Liver (tissue), 7 donors: ENCODE measurements at regions not wholly inside any gene's neighbourhood (a gene's known extent, or its start where the extent isn't known, plus 50 kb on each side); places are given as distances from the start of the nearest gene placed in this dataset.
"Not testable (repeated sequence)": the region's sequence is repeated elsewhere in the genome, so short reads cannot be mapped to it uniquely, and the experiment has no call there.

ENCODE experiments used
- DNase-seq: peaks from one replicate; pipeline ENCODE4 v3.0.0-alpha.2; 2017; ENCODE audit warnings: low spot score
- H3K27ac ChIP-seq, 2 donors: one replicate each; pipeline ENCODE4 v1.7.0; 2013; ENCODE audit warnings: inconsistent platforms in 2 of 2, low read length in 2 of 2, control low read depth in 1 of 2, low read depth in 1 of 2, mild to moderate bottlenecking in 1 of 2
- H3K27me3 ChIP-seq, 4 donors: one replicate each; pipeline versions ENCODE4 v1.6.1 to v1.7.0; 2013; ENCODE audit warnings: low read length in 3 of 4, inconsistent platforms in 1 of 4, mild to moderate bottlenecking in 1 of 4, moderate library complexity in 1 of 4; ENCODE audit not compliant: control insufficient read depth in 4 of 4, insufficient read depth in 4 of 4
- H3K36me3 ChIP-seq, 4 donors: one replicate each; pipeline versions ENCODE4 v1.6.1 to v1.7.0; 2013; ENCODE audit warnings: low read length in 3 of 4, mild to moderate bottlenecking in 3 of 4, low read depth in 1 of 4, moderate library complexity in 1 of 4; ENCODE audit not compliant: control insufficient read depth in 4 of 4, insufficient read depth in 3 of 4
- H3K4me1 ChIP-seq, 4 donors: one replicate each; pipeline versions ENCODE4 v1.6.1 to v1.7.0; 2013; ENCODE audit warnings: low read length in 3 of 4, mild to moderate bottlenecking in 3 of 4, moderate library complexity in 1 of 4; ENCODE audit not compliant: control insufficient read depth in 4 of 4, insufficient read depth in 4 of 4
- H3K4me3 ChIP-seq, 3 donors: one replicate each; pipeline versions ENCODE4 v1.6.1 to v1.7.0; 2013; ENCODE audit warnings: low read length in 3 of 3, control low read depth in 1 of 3, low read depth in 1 of 3, mild to moderate bottlenecking in 1 of 3
- H3K9ac ChIP-seq, 2 donors: one replicate each; pipeline ENCODE4 v1.7.0; 2013; ENCODE audit warnings: low read length in 2 of 2, mild to moderate bottlenecking in 2 of 2, moderate library complexity in 2 of 2, control low read depth in 1 of 2, low read depth in 1 of 2
- H3K9me3 ChIP-seq, 4 donors: one replicate each; pipeline versions ENCODE4 v1.6.1 to v1.7.0; 2013; ENCODE audit warnings: low read length in 3 of 4; ENCODE audit not compliant: control insufficient read depth in 4 of 4
- EGR1 ChIP-seq, 2 donors: IDR thresholded peaks; 2 replicates each; pipeline ENCODE4 v1.6.1; 2016 to 2018; ENCODE audit warnings: antibody characterized with exemption in 2 of 2, low read depth in 2 of 2
- FOXA1 ChIP-seq: IDR thresholded peaks from 2 replicates; pipeline ENCODE4 v1.6.1; 2016; ENCODE audit warnings: antibody characterized with exemption
- GABPA ChIP-seq, 2 donors: IDR thresholded peaks in 1 of 2; conservative IDR thresholded peaks in 1 of 2; 2 replicates each; pipeline ENCODE4 v1.6.1; 2016; ENCODE audit warnings: antibody characterized with exemption in 2 of 2, mild to moderate bottlenecking in 1 of 2, moderate library complexity in 1 of 2
- HNF4A ChIP-seq, 2 donors: conservative IDR thresholded peaks; 2 replicates each; pipeline ENCODE4 v1.6.1; 2016; ENCODE audit warnings: antibody characterized with exemption in 2 of 2, mild to moderate bottlenecking in 2 of 2
- HNF4G ChIP-seq: IDR thresholded peaks from 2 replicates; pipeline ENCODE4 v1.6.1; 2016; ENCODE audit warnings: antibody characterized with exemption
- MAX ChIP-seq: IDR thresholded peaks from 2 replicates; pipeline ENCODE4 v1.6.1; 2016; ENCODE audit warnings: antibody characterized with exemption
- RAD21 ChIP-seq, 2 donors: IDR thresholded peaks; 2 replicates each; pipeline ENCODE4 v1.6.1; 2016; ENCODE audit warnings: antibody characterized with exemption in 2 of 2, mild to moderate bottlenecking in 2 of 2
- REST ChIP-seq: IDR thresholded peaks from 2 replicates; pipeline ENCODE4 v1.6.1; 2016; ENCODE audit warnings: antibody characterized with exemption, mild to moderate bottlenecking
- SP1 ChIP-seq: IDR thresholded peaks from 2 replicates; pipeline ENCODE4 v1.6.1; 2018; ENCODE audit warnings: antibody characterized with exemption, mild to moderate bottlenecking
- TAF1 ChIP-seq: conservative IDR thresholded peaks from 2 replicates; pipeline ENCODE4 v1.6.1; 2016; ENCODE audit warnings: antibody characterized with exemption, mild to moderate bottlenecking
- YY1 ChIP-seq: IDR thresholded peaks from 2 replicates; pipeline ENCODE4 v1.6.1; 2016; ENCODE audit warnings: antibody characterized with exemption, mild to moderate bottlenecking
- ZBTB33 ChIP-seq: IDR thresholded peaks from 2 replicates; pipeline ENCODE4 v1.6.1; 2016; ENCODE audit warnings: antibody characterized with exemption
- WGBS: extraction: QIAGEN DNeasy Blood & Tissue Kit; methylation state at CpG from one replicate; pipeline ENCODE4 v1.1.7; 2013; 5-methylcytosine and 5-hydroxymethylcytosine counted together
- donor health status: healthy.
- donor health status: healthy.
- donor health status: healthy.
- donor health status: healthy.

- no peak for TF ChIP-seq ZBTB33
- no peak for TF ChIP-seq MAX
- TF ChIP-seq GABPA (IDR thresholded peaks at IDR 0.05 in 1 of 2, conservative IDR thresholded peaks at IDR 0.05 in 1 of 2) = no peak
- no peak for TF ChIP-seq TAF1
- TF ChIP-seq FOXA1 = no peak
- TF ChIP-seq HNF4A (conservative IDR thresholded peaks at IDR 0.05) = no peak
- no peak for TF ChIP-seq HNF4G
- no peak for TF ChIP-seq RAD21 (IDR thresholded peaks at IDR 0.05)
- no peak for TF ChIP-seq SP1
- TF ChIP-seq YY1 = no peak
Measured at GRCh38 chr5:19285286-19285685, 702.7 kb downstream of the CDH18 start (continued).

GRCh38 chr5:19287548-19288277 is 700.3 kb downstream of the CDH18 start:
- H3K9me3 ChIP-seq, DNase-seq, H3K4me1 ChIP-seq, H3K36me3 ChIP-seq, H3K27ac ChIP-seq, H3K4me3 ChIP-seq, H3K9ac ChIP-seq, H3K27me3 ChIP-seq: not testable (repeated sequence)
- WGBS = 90% methylated on average over 54 of the region's 54 CpGs

GRCh38 chr5:19288311-19288710 is 699.7 kb downstream of the CDH18 start:
- not testable (repeated sequence) for H3K4me3 ChIP-seq, H3K36me3 ChIP-seq, H3K9ac ChIP-seq, H3K4me1 ChIP-seq, H3K9me3 ChIP-seq, H3K27me3 ChIP-seq, DNase-seq, H3K27ac ChIP-seq
- 81% methylated on average over 8 of the region's 8 CpGs for WGBS

GRCh38 chr5:19297934-19298333 is 690.1 kb downstream of the CDH18 start:
- H3K9ac ChIP-seq = no peak overlapping the region
- WGBS = 41% methylated on average over 2 of the region's 2 CpGs
- H3K27me3 ChIP-seq = no peaks in the 10 kb centered on the region
- peaks cover 0 to 3% (median 0%) of the 10 kb centered on the region in 4 donors for H3K9me3 ChIP-seq
- H3K27ac ChIP-seq = no peak overlapping the region
- TF ChIP-seq ZBTB33 (no peak), RAD21 (IDR thresholded peaks at IDR 0.05) (no peak), GABPA (IDR thresholded peaks at IDR 0.05 in 1 of 2, conservative IDR thresholded peaks at IDR 0.05 in 1 of 2) (no peak), MAX (no peak), EGR1 (IDR thresholded peaks at IDR 0.05; ENCODE audit: low read depth in 2 of 2) (no peak), REST (no peak)
- DNase-seq = no peak
- H3K4me3 ChIP-seq = no peak overlapping the region
- no peaks in the 10 kb centered on the region for H3K36me3 ChIP-seq
- H3K4me1 ChIP-seq = no peaks in the 10 kb centered on the region
